GM12865 (cell line): ENCODE measurements at regions not wholly inside any gene's neighbourhood (a gene's known extent, or its start where the extent isn't known, plus 50 kb on each side); places are given as distances from the start of the nearest gene placed in this dataset.
"Not testable (repeated sequence)": the region's sequence is repeated elsewhere in the genome, so short reads cannot be mapped to it uniquely, and the experiment has no call there.

Source experiments
- DNase-seq: peaks from one replicate; pipeline ENCODE4 v3.0.0; 2010; ENCODE audit warnings: low read depth
- H3K4me3 ChIP-seq: 2 replicates; pipeline ENCODE4 v1.5.1; 2011; ENCODE audit warnings: mild to moderate bottlenecking, low read depth, low read length, control low read depth
- CTCF ChIP-seq: IDR thresholded peaks from 2 replicates; pipeline ENCODE4 v1.5.1; 2011; ENCODE audit warnings: low read length, control low read depth, low read depth, inconsistent platforms; ENCODE audit not compliant: insufficient read depth; ENCODE audit errors: missing control alignments

DNA sequence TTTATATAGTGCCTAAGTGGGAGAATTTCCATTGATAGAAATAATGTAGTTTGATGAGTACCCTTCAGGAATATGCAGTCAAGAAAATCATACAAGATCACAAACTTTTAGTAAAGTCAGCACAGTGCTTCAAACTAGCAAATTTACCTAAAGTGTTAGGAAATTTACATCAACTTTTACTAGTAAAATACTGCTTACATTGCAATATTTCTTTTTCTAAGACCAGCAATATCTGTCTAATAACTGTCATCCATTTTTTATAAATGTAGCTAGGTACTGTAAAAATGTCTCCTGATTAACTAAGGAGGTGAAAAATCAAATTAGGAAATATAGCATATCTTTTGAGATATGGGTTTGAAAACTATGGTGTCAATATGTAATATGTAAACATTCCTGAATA, 405.4 kb downstream of the MDFIC start:
- TF ChIP-seq CTCF, result no peak
- DNase-seq, result no peak
- no peak overlapping the region for H3K4me3 ChIP-seq

GRCh38 chr7:115319541-115319940, 397.6 kb downstream of the MDFIC start:
- TF ChIP-seq CTCF, result no peak
- no peak overlapping the region for H3K4me3 ChIP-seq
- DNase-seq, result no peak

DNA sequence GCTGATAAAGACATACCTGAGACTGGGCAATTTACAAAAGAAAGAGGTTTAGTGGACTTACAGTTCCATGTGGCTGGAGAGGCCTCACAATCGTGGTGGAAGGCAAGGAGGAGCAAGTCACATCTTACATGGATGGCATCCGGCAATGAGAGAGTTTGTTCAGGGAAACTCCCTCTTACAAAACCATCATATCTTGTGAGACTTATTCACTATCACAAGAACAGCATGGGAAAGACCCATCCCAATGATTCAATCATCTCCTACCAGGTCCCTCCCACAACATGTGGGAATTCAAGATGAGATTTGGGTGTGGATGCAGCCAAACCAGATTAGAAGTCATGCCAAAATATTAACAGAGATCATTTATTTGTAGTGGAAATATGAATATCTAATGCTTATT, 388.4 kb downstream of the MDFIC start:
- not testable (repeated sequence) for H3K4me3 ChIP-seq, DNase-seq

- TF ChIP-seq CTCF, result no peak
- DNase-seq, result no peak
- no peak overlapping the region for H3K4me3 ChIP-seq
Observed at GRCh38 chr7:115306586-115306985, 384.7 kb downstream of the MDFIC start.

GRCh38 chr7:115300231-115300870, 378.5 kb downstream of the MDFIC start:
- TF ChIP-seq CTCF, result no peak
- no peak overlapping the region for H3K4me3 ChIP-seq
- no peak for DNase-seq

- H3K4me3 ChIP-seq, result no peak overlapping the region
- TF ChIP-seq CTCF, result no peak
- no peak for DNase-seq
Observed at GRCh38 chr7:115299397-115300037, 377.6 kb downstream of the MDFIC start.

- no peak for DNase-seq
- TF ChIP-seq CTCF, result no peak
- H3K4me3 ChIP-seq, result no peak overlapping the region
Observed at GRCh38 chr7:115297656-115298055, 375.8 kb downstream of the MDFIC start.
